Thyroid gland (tissue), 4 donors: ENCODE measurements at regions not wholly inside any gene's neighbourhood (a gene's known extent, or its start where the extent isn't known, plus 50 kb on each side); places are given as distances from the start of the nearest gene placed in this dataset.

ENCODE experiments used
- DNase-seq, 2 donors: peaks; one replicate each; pipeline ENCODE4 v3.0.0-alpha.2; 2019
- H3K27ac ChIP-seq, 3 donors: fragments of 200-600 bp; sonication (generic); 1 replicate in 2 of 3; 2 replicates in 1 of 3; pipeline ENCODE4 v1.5.1; 2016 to 2019; ENCODE audit warnings: mild to moderate bottlenecking in 1 of 3, moderate library complexity in 1 of 3
- H3K27me3 ChIP-seq: fragments of 200-600 bp; sonication (generic); one replicate; pipeline ENCODE4 v1.5.1; 2019
- H3K36me3 ChIP-seq, 2 donors: fragments of 200-600 bp; sonication (generic); one replicate each; pipeline ENCODE4 v1.5.1; 2016 to 2019
- H3K4me1 ChIP-seq, 2 donors: fragments of 200-600 bp; sonication (generic); one replicate each; pipeline ENCODE4 v1.5.1; 2017 to 2019
- H3K4me3 ChIP-seq, 3 donors: fragments of 200-600 bp; sonication (generic); replicated peaks in 1 of 3; 1 replicate in 2 of 3; 2 replicates in 1 of 3; pipeline ENCODE4 v1.5.1; 2016; ENCODE audit warnings: mild to moderate bottlenecking in 1 of 3
- H3K9me3 ChIP-seq: fragments of 200-600 bp; sonication (generic); one replicate; pipeline ENCODE4 v1.5.1; 2017
- POLR2A ChIP-seq, 2 donors: fragments of 450-650 bp; IDR thresholded peaks; one replicate each; pipeline ENCODE4 v1.6.1; 2017; ENCODE audit warnings: antibody characterized with exemption in 2 of 2, mild to moderate bottlenecking in 2 of 2, moderate library complexity in 1 of 2
- WGBS, 2 donors: methylation state at CpG; one replicate each; pipeline ENCODE4 v1.1.5; 2017; 5-methylcytosine and 5-hydroxymethylcytosine counted together
- intact Hi-C: fragments of 100-400 bp; cut with DNase I; formaldehyde crosslinking; loops from one replicate; pipeline ENCODE4 v1.15.1; 2023
- TF ChIP-seq, protein P1 (sequence below), 6 experiments: fragments of 200-600 bp in 3 of 6; fragments of 450-650 bp in 3 of 6; sonication (generic) in 3 of 6; IDR thresholded peaks; one replicate each; pipeline ENCODE4 v1.5.1; 2016 to 2019; ENCODE audit warnings: antibody characterized with exemption in 6 of 6, mild to moderate bottlenecking in 2 of 6, inconsistent platforms in 1 of 6, moderate library complexity in 1 of 6

DNA sequence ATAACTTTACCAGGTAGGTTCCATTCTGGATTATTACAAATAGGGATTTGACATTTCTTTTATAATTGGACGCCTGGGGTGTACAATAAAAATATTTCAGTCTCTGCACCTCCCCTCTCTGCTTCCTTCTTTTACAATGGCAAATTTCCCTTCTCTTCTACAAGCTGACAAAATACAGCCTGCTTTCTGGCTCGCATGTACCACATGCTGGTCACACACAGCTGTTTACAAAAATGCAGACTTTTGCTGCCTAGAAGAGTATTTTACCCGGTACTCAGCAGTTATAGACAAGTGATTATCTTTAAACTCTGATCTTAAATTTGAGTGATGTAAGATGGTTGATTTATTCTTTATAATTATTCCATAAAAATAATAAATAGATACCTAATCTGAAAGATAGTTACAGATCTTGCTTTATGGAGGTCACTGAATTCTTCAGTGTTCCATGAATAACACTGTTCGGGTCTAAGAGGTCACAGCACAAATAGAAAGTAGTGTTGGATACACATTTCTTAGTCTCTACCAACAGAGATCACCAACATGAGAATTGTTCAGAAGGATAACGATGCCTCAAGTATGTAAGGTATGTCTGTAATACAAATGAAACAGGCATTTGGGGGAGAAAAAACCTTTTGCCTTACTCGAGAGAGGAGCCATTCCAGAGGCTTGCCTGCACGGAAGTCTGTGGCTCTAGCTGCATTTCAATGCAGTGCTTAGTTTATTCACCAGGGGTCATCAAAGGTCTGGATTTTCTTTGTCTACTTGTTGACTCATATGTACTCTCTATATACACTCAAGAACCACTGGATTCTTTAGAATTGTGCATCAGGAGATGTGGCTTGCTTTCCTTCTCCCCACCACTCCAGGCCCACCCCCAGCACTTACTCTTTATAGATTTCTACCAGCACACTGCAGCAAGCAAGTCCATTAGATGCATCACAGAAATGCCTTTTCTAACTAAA lies 206.6 kb upstream of the RFX3 start:
- Histone ChIP-seq H3K27me3 (no peaks in the 10 kb centered on the region), H3K4me3 (no peak overlapping the region), H3K4me1 (peaks cover 0 to 7% of the 10 kb centered on the region in 2 donors), H3K9me3 (no peaks in the 10 kb centered on the region), H3K27ac (peak overlapping the region; percentile 3 to 39 (median 25)), H3K36me3 (no peaks in the 10 kb centered on the region)
- intact Hi-C loops: no loop called here
- 29 to 44% methylated on average over 7 of the region's 7 CpGs for WGBS, 2 donors
- DNase-seq: peak; percentile 43 to 47
- no peak for TF ChIP-seq POLR2A (IDR thresholded peaks at IDR 0.05)
- TF ChIP-seq, protein P1, sequence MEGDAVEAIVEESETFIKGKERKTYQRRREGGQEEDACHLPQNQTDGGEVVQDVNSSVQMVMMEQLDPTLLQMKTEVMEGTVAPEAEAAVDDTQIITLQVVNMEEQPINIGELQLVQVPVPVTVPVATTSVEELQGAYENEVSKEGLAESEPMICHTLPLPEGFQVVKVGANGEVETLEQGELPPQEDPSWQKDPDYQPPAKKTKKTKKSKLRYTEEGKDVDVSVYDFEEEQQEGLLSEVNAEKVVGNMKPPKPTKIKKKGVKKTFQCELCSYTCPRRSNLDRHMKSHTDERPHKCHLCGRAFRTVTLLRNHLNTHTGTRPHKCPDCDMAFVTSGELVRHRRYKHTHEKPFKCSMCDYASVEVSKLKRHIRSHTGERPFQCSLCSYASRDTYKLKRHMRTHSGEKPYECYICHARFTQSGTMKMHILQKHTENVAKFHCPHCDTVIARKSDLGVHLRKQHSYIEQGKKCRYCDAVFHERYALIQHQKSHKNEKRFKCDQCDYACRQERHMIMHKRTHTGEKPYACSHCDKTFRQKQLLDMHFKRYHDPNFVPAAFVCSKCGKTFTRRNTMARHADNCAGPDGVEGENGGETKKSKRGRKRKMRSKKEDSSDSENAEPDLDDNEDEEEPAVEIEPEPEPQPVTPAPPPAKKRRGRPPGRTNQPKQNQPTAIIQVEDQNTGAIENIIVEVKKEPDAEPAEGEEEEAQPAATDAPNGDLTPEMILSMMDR (IDR thresholded peaks at IDR 0.05): peak in 5 of 6 experiments; percentile 34 to 94 (median 88)

DNA sequence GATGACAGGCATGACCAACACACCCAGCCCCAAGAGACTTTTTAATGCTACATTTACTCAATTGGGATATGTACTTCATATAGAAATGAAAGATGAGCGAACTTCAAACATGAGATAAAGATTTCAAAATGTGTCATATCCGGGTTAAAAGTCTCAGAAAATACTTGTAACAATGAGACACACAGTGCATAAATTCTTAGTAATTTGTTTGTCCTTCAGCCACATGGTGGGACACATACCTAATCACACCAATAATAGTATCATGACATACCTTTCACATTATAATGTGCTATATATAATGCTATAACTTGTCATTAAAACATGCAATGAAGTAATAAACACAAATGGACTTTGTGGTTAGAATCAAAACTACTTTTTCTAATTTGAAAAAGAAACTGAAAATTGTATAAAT lies 204.7 kb upstream of the RFX3 start:
- no peak for DNase-seq
- Histone ChIP-seq H3K27ac (no peak overlapping the region), H3K36me3 (no peaks in the 10 kb centered on the region), H3K4me1 (peaks cover 0 to 7% of the 10 kb centered on the region in 2 donors), H3K4me3 (no peak overlapping the region), H3K27me3 (no peaks in the 10 kb centered on the region), H3K9me3 (no peaks in the 10 kb centered on the region)
- intact Hi-C loops: no loop called here
- WGBS, 2 donors: 95 to 98% methylated on average over 2 of the region's 2 CpGs
- TF ChIP-seq POLR2A (IDR thresholded peaks at IDR 0.05): no peak
- TF ChIP-seq, protein P1 (IDR thresholded peaks at IDR 0.05): no peak

DNA sequence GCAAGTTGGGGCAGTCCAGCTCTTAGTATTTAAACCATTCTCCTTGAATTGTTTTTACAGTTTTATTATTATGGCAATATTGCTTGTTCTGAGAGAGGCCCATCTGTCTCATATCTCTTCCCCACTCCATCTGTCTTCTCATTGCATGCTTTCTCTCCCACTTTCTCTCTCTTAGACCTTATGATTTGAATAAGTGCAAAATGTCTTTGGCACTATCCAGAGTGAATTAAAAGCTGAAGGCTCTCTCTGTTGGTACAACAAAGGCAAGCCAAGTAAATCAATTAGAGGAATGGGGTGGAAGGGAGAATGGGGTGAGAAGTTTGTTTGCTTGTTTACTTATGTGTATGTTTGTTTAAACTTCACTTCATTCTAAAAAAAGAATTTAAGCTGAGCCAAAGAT lies 195.3 kb upstream of the RFX3 start:
- H3K4me1 ChIP-seq: no peaks in the 10 kb centered on the region
- no peaks in the 10 kb centered on the region for H3K36me3 ChIP-seq
- no peaks in the 10 kb centered on the region for H3K9me3 ChIP-seq
- H3K27ac ChIP-seq: no peak overlapping the region
- no peak for DNase-seq
- H3K27me3 ChIP-seq: no peaks in the 10 kb centered on the region
- no peak overlapping the region for H3K4me3 ChIP-seq
- intact Hi-C loops: loop anchor here (10.0 kb wide), 1 partner anchor 624 kb away; no protein-coding TSS in a partner anchor
- TF ChIP-seq POLR2A (IDR thresholded peaks at IDR 0.05): no peak
- TF ChIP-seq, protein P1 (IDR thresholded peaks at IDR 0.05): no peak

DNA sequence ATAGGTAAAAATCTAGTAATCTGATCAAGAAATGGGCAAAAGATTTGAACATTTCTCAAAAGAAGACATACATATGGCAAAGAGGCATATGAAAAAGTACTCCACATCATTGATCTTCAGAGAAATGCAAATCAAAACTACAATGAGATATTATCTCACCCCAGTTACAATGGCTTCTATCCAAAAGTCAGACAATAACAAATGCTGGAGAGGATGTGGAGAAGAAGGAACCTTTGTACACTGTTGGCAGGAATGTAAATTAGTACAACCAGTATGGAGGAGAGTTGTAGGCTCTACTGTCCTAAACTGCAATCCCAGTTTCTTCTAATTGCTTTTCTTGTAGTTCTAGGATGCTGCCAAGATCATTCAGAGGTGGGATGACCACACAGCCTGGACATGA lies 193.5 kb upstream of the RFX3 start:
- Histone ChIP-seq H3K9me3 (no peaks in the 10 kb centered on the region), H3K4me3 (no peak overlapping the region), H3K4me1 (no peaks in the 10 kb centered on the region), H3K36me3 (no peaks in the 10 kb centered on the region), H3K27me3 (no peaks in the 10 kb centered on the region), H3K27ac (no peak overlapping the region)
- DNase-seq: no peak
- TF ChIP-seq, protein P1 (IDR thresholded peaks at IDR 0.05): no peak
- no peak for TF ChIP-seq POLR2A (IDR thresholded peaks at IDR 0.05)
- intact Hi-C loops: no loop called here

DNA sequence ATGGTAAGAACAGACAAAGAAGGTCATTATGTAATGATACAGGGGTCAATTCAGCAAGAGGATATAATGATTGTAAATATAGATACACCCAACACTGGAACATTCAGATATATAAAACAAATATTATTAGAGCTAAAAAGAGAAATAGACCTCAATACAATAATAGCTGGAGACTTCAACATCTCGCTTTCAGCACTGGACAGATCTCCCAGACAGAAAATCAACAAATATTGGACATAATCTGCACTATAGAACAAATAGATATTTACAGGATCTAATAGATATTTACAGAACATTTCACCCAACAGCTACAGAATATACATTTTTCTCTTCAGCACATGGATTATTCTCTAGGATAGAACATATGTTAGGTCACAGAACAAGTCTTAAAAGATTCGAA lies 190.6 kb upstream of the RFX3 start:
- H3K4me1 ChIP-seq: no peaks in the 10 kb centered on the region

More for the DNA sequence above, 190.6 kb upstream of the RFX3 start:
- WGBS, 2 donors: 95 to 96% methylated on average over 2 of the region's 2 CpGs
- H3K4me3 ChIP-seq: no peak overlapping the region
- no peaks in the 10 kb centered on the region for H3K36me3 ChIP-seq
- no peaks in the 10 kb centered on the region for H3K9me3 ChIP-seq
- DNase-seq: no peak
- intact Hi-C loops: no loop called here
- TF ChIP-seq POLR2A (IDR thresholded peaks at IDR 0.05): no peak
- TF ChIP-seq, protein P1 (IDR thresholded peaks at IDR 0.05): no peak
- no peaks in the 10 kb centered on the region for H3K27me3 ChIP-seq
- H3K27ac ChIP-seq: no peak overlapping the region
